Omental fat pad (tissue), 3 donors: ENCODE measurements at regions not wholly inside any gene's neighbourhood (a gene's known extent, or its start where the extent isn't known, plus 50 kb on each side); places are given as distances from the start of the nearest gene placed in this dataset.
"Not testable (repeated sequence)": the region's sequence is repeated elsewhere in the genome, so short reads cannot be mapped to it uniquely, and the experiment has no call there.

Experiments used
- ATAC-seq: fragments of 150-250 bp; one replicate; pipeline ENCODE4 v1.9.1; 2016; ENCODE audit warnings: mild to moderate bottlenecking, moderate library complexity; ENCODE audit not compliant: low FRiP score
- DNase-seq: peaks from one replicate; pipeline ENCODE4 v3.0.0-alpha.2; 2019; ENCODE audit warnings: low spot score
- TF ChIP-seq, protein P1 (sequence below), 3 donors: fragments of 450-650 bp; IDR thresholded peaks; one replicate each; pipeline ENCODE4 v1.5.1; 2016 to 2017; ENCODE audit warnings: antibody characterized with exemption in 3 of 3, mild to moderate bottlenecking in 3 of 3, moderate library complexity in 2 of 3

DNA sequence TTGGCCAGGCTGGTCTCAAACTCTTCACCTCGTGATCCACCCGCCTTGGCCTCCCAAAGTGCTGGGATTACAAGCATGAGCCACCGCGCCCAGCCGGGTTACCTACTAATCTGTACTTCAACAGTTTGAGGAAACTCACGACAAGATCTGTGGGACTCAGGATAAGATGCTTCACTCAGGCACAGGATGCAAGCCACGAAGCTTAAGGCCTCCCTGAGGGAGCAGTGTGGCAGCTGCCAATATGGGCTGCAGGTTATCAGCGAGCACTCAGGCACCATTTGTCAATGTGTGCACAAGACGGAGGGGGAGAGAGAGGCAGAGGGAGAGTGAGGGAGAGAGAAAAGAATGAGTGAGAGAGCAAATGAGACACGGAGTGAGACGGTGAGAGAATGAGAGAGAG lies 173.6 kb upstream of the RAB6C start:
- DNase-seq (no peak), ATAC-seq (no peak)
- TF ChIP-seq, protein P1, sequence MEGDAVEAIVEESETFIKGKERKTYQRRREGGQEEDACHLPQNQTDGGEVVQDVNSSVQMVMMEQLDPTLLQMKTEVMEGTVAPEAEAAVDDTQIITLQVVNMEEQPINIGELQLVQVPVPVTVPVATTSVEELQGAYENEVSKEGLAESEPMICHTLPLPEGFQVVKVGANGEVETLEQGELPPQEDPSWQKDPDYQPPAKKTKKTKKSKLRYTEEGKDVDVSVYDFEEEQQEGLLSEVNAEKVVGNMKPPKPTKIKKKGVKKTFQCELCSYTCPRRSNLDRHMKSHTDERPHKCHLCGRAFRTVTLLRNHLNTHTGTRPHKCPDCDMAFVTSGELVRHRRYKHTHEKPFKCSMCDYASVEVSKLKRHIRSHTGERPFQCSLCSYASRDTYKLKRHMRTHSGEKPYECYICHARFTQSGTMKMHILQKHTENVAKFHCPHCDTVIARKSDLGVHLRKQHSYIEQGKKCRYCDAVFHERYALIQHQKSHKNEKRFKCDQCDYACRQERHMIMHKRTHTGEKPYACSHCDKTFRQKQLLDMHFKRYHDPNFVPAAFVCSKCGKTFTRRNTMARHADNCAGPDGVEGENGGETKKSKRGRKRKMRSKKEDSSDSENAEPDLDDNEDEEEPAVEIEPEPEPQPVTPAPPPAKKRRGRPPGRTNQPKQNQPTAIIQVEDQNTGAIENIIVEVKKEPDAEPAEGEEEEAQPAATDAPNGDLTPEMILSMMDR (IDR thresholded peaks at IDR 0.05) = no peak

DNA sequence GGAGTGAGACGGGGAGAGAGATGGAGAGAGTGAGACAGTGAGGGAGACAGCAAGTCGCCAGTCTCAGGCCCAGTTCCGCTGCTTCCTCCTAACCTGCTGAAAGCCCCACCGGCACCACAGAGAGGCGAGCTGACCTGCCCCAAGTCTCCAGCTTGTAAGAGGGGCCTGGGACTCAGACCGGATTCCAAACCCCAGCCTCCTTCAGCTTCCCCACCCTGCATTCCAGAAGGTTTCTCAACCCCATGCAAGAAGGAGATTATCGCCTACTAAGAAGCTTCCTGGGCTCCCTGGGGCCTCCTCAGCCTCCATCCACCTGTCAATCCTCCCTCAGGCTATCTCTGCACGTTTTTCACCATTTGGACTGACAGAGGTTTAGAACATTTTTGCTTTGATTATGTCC lies 173.1 kb upstream of the RAB6C start:
- no peak for ATAC-seq

DNA sequence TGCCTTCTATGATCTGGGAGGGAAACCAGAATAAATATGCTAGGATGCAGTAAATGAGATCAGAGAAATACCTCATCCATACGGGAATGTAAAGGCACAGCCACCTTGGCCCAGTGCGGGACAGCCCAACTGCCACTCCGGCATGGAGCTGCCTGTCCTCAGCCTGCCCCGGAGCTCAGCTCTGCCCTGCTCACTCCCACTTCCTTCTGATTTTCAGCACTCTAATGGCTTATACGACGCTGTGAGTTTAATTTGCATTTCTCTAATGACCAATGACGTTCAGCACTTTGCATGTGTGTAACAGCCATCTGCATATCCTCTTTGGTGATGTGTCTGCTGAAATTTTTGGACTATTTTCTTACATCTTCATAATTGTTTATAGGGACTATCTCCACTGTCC lies 172.5 kb upstream of the RAB6C start:
- TF ChIP-seq, protein P1 (IDR thresholded peaks at IDR 0.05) = no peak
- DNase-seq (no peak), ATAC-seq (no peak)

More for the DNA sequence above, 173.1 kb upstream of the RAB6C start:
- TF ChIP-seq, protein P1 (IDR thresholded peaks at IDR 0.05) = no peak
- no peak for DNase-seq

DNA sequence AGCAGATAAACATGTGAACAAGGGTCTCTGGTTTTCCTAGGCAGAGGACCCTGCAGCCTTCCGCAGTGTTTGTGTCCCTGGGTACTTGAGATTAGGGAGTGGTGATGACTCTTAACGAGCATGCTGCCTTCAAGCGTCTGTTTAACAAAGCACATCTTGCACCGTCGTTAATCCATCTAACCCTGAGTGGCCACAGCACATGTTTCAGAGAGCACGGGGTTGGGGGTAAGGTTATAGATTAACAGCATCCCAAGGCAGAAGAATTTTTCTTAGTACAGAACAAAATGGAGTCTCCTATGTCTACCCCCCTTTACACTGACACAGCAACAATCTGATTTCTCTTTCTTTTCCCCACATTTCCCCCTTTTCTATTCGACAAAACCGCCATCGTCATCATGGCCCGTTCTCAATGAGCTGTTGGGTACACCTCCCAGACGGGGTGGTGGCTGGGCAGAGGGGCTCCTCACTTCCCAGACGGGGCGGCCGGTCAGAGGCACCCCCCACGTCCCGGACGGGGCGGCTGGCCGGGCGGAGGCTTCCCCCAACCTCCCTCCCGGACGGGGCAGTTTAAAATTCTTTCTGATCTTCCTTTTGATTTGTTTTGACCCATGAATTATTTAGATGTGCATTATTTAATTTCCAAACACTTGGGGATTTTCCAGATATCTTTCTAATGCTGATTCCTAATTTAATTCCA lies 171.7 kb upstream of the RAB6C start:
- not testable (repeated sequence) for DNase-seq, ATAC-seq

DNA sequence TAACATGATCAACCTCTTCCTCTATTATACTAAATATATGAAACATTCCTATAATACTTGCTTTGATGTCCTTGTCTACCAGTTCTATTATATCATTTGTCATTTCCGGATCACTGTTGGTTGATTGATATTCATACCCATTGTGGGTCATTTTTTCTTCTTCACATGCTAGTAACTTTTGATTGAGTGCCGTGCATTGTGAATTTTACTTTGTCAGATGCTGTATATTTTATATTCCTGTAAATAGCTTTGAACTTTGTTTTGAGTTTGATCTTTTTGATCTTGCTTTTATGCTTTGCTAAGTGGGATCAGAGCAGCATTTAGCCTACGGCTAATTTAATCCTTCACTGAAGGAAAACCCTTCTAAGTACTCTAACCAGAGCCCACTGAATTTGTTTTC lies 168.9 kb upstream of the RAB6C start:
- TF ChIP-seq, protein P1 (IDR thresholded peaks at IDR 0.05) = no peak
- ATAC-seq (no peak), DNase-seq (no peak)

DNA sequence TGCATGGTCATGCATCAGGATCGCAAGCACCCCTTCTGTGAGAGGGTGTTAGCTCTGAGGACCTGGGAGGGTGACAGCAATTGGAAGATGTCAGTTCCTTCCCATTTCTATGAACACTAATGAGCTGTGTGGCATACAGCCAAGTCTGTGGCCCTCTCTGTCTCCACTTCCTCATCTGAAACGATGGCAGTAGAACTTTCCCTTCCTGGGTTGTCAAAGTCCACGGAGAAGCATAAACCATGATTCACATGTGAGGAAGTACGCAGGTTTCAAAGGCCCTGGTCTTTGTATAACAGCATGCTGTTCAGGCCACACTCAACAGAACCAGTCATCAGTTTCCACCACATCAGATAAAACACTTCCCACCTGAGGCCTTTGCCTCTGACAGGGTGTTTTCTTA lies 167.4 kb upstream of the RAB6C start:
- DNase-seq (no peak), ATAC-seq (no peak)
- TF ChIP-seq, protein P1 (IDR thresholded peaks at IDR 0.05) = no peak

DNA sequence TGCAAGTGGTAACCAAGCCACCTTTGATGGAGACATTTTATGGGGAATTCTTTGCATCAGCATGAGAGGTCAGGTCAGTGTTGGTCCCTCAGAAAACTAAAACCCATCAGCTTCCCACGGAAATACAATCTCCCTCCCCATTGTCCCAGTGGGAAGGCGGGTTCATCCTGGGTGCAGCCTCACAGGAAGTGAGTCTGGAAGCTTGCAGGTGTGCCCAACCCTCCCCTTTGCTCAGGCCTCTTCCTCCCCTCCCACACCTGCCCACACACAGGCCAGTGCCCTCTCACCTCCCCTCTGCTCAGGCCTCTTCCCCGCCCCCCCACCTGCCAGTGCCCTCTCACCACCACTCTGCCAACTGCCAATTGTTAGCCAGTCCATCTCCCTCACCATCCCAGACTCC lies 166.8 kb upstream of the RAB6C start:
- DNase-seq (no peak), ATAC-seq (no peak)
- TF ChIP-seq, protein P1 (IDR thresholded peaks at IDR 0.05) = no peak
